Fibroblast of skin of back (primary cell): ENCODE measurements at regions not wholly inside any gene's neighbourhood (a gene's known extent, or its start where the extent isn't known, plus 50 kb on each side); places are given as distances from the start of the nearest gene placed in this dataset.
"Not testable (repeated sequence)": the region's sequence is repeated elsewhere in the genome, so short reads cannot be mapped to it uniquely, and the experiment has no call there.

Experiments used
- DNase-seq: peaks from one replicate; pipeline ENCODE4 v3.0.0-alpha.2; 2013

GRCh38 chr16:21422824-21423223, 144.7 kb upstream of the CRYM start:
- DNase-seq = not testable (repeated sequence)

DNA sequence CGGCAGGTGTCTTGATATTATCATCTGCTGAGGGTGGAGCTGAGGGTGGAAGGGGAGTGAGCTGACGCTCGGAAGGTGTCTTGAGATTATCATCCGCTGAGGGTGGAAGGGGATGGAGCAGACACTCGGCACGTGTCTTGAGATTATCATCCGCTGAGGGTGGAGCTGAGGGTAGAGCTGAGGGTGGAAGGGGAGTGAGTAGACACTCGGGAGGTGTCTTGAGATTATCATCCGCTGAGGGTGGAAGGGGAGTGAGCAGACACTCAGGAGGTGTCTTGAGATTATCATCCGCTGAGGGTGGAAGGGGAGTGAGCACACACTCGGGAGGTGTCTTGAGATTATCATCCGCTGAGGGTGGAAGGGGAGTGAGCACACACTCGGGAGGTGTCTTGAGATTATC, 126.6 kb upstream of the CRYM start:
- not testable (repeated sequence) for DNase-seq

GRCh38 chr16:21397866-21398265, 119.8 kb upstream of the CRYM start:
- DNase-seq = not testable (repeated sequence)

DNA sequence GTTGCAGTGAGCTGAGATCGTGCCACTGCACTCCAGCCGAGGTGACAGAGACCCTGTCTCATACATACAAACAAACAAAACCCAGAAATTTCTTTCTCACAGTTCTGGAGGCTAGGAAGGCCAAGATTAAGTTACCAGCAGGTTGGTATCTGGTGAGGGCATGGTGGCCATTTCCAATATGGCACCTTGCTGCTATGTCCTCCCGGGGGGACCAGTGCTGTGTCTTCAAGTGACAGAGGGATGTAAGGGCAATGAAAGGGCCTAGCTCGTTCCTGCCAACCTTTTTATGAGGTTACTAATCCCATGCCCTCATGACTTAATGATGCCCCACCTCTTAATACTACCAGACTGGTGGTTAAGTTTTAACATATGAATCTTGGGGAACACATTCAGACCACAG, 118.5 kb upstream of the CRYM start:
- DNase-seq = not testable (repeated sequence)

DNA sequence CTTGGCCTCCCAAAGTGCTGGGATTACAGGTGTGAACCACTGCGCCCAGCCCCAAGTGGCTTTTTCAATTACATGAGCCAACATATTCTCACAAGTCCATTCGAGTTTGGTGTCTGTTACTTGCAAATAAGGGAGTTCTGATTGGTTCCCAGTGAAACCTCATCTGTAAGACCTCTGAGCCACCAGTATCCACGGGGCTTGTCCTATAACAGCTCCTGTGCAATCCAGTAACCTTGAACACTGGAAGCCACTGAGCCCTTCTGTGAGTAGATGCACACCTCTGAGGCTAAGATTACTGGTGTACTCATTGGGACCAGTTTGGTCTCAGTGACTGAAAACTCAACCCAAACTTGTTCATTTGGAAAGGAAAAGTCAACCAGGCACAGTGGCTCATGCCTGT, 112.5 kb upstream of the CRYM start:
- DNase-seq = not testable (repeated sequence)

DNA sequence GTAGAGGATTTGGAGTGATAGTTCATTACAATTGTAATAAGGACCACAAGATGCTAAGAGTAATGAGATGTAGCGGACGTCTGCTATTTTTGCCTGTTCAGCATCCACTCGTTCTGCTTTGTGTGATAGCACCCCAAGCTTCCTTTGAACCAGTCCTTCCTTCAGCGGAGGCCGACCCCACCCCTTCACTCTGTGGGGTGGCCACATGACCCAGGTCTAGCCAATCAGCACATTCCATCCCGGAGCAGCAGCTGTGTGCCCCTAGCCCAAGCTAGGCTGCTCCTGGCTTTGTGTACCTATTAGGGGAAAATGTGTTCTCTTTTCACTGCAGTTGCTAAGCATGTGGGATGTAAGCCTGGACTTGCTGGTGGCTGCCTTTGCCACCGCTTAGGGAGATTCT, 111.8 kb upstream of the CRYM start:
- not testable (repeated sequence) for DNase-seq

DNA sequence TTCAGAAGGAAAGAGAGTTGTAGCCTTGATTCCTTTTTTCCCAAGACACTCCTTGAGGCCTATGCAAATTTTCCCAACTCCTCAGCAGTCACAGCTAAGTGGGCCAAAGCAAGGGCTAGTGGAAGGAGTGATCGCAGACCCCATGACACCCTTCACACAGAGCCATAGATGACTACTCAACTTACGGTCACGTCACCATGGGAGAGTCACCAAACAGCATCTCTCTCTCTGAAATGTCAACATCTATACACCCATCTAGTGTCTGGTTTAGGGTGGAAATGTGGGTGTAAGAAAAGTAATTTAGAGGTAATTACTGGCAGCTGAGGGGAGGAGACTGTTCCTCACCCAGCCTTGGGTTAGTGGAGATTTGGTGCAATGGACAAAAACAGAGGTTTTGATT, 109.7 kb upstream of the CRYM start:
- DNase-seq = not testable (repeated sequence)

- not testable (repeated sequence) for DNase-seq
Observed at GRCh38 chr16:21386201-21386915, 108.3 kb upstream of the CRYM start.

DNA sequence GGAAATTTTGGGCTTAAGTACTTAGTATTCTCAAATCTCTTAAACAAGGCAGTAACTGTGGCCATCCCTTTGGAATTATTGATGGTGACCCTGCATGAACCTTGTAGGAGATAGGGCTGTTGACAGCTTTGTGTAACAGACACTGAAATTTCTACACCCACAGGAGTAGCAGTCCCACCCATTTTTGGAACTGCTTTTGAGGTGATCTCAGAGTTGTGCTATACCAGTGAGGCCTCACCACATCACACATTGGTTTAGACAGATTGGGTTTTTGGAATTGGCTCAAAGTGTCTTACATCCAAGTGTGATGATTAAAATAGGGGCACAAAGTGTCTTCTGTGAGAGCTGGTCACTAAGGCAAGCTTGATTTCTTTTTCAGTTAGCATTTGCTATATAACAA, 105.6 kb upstream of the CRYM start:
- DNase-seq = not testable (repeated sequence)

GRCh38 chr16:21379645-21380044, 101.6 kb upstream of the CRYM start:
- not testable (repeated sequence) for DNase-seq

DNA sequence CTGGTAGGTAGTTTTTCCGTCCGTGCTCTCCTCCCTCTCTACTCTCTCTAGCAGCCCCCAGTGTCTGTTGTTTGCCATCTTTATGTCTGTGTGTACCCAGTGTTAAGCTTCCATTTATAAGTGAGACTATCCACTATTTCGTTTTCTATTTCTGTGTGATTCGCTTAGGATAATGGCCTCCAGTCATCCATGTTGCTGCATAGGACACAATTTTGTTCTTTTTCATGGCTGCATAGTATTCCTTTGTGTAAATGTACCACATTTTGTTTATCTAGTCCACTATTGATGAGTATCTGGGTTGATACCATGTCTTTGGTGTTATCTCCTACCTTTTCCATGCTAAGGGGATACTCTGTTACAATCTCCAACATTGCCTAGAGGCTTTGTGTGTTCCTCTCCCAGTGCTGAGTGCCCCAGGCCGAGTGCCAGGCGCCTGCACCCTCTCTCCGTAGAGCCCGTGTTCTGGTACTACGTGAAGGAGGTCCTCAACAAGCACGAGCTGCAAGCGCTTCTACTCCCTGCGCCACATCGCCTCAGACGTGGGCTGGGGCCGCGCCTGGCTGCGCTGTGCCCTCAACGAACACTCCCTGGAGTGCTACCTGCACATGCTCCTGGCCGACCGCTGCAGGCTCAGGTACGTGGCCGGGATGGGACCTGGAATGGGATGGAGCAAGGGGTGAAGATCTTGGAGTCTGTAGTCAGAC, 98.3 kb upstream of the CRYM start:
- DNase-seq = not testable (repeated sequence)

DNA sequence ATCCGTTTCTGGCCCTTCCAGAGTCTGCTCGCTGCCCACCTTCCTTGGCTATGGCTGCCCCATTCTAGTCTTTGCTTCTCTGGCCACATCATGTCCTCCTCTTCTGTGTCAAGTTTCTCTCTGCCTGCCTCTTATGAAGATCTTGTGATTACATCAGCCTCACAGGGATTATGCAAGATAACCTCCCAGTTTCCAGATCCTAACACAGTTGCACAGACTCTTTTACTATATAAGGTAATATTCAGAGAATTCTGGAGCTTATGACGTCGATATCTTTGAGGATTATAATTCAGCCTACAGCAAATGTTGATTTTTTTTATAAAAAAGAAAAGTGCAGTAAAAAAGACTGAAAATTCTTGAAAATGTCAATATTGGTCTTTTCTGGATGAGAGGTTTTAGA, 97.2 kb upstream of the CRYM start:
- peak; percentile 40 for DNase-seq

GRCh38 chr16:21373454-21373853, 95.4 kb upstream of the CRYM start:
- peak; percentile 6 for DNase-seq

DNA sequence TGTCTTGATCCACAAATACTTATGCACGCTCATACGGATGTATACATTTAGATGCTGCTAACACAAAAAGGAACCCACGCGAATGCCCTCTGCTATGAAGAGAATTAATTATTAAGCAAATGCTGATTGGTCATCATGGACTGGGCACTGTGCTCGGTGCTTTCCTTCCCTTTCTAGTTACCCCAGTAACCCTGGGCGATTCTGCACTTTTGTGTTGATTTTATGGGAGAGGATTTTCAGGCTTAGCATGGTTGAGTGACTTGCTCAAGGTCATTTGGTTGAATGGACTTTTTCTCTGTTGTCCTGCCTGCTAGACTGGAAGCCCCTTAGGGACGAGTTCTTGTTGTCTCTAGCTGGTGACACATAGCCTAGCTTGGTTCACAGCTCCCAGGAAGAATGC, 94.8 kb upstream of the CRYM start:
- not testable (repeated sequence) for DNase-seq

DNA sequence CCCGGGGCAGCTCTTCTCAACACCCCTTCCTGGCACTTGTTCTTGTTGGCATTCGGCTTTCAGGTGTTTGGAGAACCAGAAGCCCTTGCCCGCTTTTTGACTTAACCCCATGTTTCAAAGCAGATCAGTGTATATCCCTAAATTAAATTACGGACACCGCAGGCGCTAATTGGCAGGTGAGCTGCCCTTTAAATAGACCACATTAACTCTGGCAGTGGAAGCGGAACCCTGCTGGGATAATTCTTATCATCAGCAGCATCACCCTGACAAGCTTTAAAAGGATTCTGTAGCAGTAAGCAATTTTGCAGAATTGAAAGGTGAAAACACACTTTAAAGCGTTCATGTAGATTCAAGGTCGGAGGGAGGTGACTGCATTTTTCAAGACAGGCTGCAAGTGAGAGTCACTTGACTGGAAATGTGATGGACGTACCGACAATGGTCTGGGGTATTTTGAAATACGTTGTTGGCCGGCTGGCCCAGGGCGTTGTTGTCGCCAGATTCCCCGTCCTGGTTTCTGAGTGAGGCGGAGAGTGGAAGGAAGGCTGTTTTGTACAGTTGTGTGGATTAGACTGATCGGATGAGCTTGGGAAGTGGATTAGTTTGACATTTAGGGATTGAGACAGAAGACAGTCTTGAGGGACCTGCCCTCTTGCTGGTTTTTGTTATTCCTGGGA, 94.2 kb upstream of the CRYM start:
- not testable (repeated sequence) for DNase-seq

DNA sequence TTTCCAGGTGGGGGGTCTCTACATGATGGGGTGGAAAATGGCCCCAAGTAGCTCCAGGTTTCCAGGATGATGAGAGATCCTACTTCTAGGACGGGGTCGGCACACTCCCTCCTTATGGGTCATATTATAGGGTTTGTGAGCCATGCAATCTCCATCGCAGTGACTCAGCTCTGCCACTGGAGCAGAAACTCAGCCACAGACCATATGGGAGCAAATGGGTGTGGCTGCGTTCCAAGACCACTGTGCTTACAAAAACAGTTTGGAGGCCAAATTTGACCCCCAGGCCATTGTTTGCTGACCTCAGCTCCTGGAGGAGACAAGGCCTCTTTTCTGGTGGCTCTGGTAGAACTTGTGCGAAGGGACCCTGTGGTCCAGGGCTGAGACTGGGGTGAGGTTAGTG, 92.7 kb upstream of the CRYM start:
- DNase-seq = peak; percentile 35

DNA sequence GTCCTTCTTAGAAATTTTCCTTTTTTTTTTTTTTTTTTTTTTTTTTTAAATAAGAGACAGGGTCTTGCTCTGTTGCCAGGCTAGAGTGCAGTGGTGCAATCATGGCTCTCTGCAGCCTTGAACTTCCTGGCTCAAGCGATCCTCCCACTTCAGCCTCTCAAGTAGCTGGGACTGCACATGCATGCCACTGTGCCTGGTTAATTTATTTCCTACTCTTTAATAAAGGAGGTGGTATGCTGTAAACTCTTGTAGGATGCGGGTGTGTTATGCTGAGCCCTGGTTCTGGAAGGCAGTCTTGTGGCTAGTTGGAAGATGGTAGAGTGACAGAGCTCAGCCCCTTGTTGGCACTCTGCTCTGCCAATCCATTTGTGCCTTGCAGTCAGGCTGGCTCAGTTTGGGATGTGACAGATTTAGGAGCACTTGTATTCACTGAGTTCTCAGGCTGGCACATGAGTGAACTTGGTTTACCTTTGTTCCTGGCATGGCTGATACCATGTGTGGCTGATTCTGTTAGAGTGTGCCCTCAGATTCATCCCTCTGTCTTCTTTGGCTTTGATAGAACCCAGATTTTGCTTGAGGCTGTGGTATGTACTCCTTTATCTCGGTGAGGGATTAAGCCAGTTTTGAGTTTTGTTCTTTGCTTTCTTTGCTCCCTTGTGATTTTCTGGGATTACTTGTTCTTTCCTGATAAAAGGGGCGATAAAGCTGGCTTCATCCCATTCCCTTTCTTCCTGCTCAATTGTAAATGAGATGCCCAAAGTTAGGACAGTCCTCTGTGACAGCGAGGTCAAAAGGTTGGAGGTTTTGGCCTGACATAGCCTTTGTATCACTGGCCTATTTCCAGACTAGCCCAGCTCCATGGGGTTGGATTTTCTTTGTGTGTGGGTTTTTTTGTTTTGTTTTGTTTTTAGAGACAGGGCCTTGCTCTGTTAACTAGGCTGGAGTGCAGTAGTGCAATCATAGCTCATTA, 91.2 kb upstream of the CRYM start:
- not testable (repeated sequence) for DNase-seq

DNA sequence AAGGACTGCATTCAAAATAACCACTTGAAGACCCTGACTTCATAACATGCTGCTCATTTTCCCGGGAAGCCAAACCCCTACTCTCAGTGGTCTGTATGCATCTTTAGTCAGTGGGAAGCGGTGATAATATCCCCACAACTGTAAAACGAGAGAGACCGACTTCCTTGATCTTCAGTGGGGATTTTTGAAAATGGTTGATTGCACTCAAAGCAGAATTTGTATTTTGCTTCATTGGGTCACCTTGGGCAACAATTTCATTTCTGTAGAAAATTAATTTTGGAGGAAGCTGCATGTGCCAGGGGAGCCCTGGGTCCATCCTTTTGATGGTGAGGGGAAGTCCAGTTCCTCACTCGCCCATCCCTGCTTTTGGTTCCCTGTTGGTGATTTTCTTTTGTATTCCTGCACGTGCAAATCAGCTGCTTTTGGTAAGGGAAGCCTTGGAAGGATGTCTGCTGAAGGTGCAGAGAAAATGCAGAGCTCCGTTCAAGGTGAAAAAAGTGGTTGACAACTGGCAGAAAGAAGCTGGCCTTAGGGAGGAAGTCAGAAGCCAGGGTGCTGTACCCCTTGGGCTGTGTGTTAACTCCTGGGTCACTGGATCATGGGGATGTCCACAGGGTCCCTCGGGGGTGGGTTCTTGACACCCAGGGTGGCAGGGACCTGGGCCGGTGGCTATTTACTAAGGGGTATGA, 89.8 kb upstream of the CRYM start:
- DNase-seq = not testable (repeated sequence)

- not testable (repeated sequence) for DNase-seq
Observed at GRCh38 chr16:21366998-21367397, 88.9 kb upstream of the CRYM start.

- not testable (repeated sequence) for DNase-seq
Observed at GRCh38 chr16:21365541-21365940, 87.5 kb upstream of the CRYM start.

GRCh38 chr16:21363550-21364223, 85.6 kb upstream of the CRYM start:
- peak; percentile 82 for DNase-seq
